KMS-11 (cell line): ENCODE measurements at regions not wholly inside any gene's neighbourhood (a gene's known extent, or its start where the extent isn't known, plus 50 kb on each side); places are given as distances from the start of the nearest gene placed in this dataset.

Experiments used
- H2AFZ ChIP-seq: fragments of 200-600 bp; sonication (generic); 2 replicates; pipeline ENCODE4 v1.6.1; 2016; ENCODE audit warnings: antibody characterized with exemption, mixed run types, low read depth
- H3K27ac ChIP-seq: fragments of 200-600 bp; sonication (generic); 2 replicates; pipeline ENCODE4 v1.6.1; 2016; ENCODE audit warnings: mild to moderate bottlenecking, mixed run types
- H3K27me3 ChIP-seq: fragments of 200-600 bp; sonication (generic); 2 replicates; pipeline ENCODE4 v1.6.1; 2017; ENCODE audit warnings: mild to moderate bottlenecking, low read depth, mixed run types, moderate library complexity; ENCODE audit not compliant: insufficient read depth
- H3K36me3 ChIP-seq: fragments of 200-600 bp; sonication (generic); 2 replicates; pipeline ENCODE4 v1.6.1; 2017; ENCODE audit warnings: mild to moderate bottlenecking, mixed run types; ENCODE audit not compliant: insufficient read depth
- H3K4me1 ChIP-seq: fragments of 200-600 bp; sonication (generic); 2 replicates; pipeline ENCODE4 v1.6.1; 2016; ENCODE audit warnings: mild to moderate bottlenecking, low read depth, mixed run types; ENCODE audit not compliant: poor library complexity, severe bottlenecking
- H3K4me2 ChIP-seq: fragments of 200-600 bp; sonication (generic); 2 replicates; pipeline ENCODE4 v1.7.0; 2016; ENCODE audit warnings: mild to moderate bottlenecking, mixed run types
- H3K4me3 ChIP-seq: fragments of 200-600 bp; sonication (generic); IDR thresholded peaks from 2 replicates; pipeline ENCODE4 v1.6.1; 2017; ENCODE audit warnings: low read depth, low read length, mixed read lengths; ENCODE audit not compliant: insufficient read depth
- H3K79me2 ChIP-seq: fragments of 200-600 bp; sonication (generic); 2 replicates; pipeline ENCODE4 v1.6.1; 2016; ENCODE audit warnings: low read depth, mixed run types; ENCODE audit not compliant: insufficient read depth
- H3K9ac ChIP-seq: fragments of 200-600 bp; sonication (generic); 2 replicates; pipeline ENCODE4 v1.6.1; 2016; ENCODE audit warnings: mild to moderate bottlenecking, mixed run types
- H4K20me1 ChIP-seq: fragments of 200-600 bp; sonication (generic); 2 replicates; pipeline ENCODE4 v1.6.1; 2016; ENCODE audit warnings: mild to moderate bottlenecking, mixed run types; ENCODE audit not compliant: insufficient read depth
- TF ChIP-seq, protein P1 (sequence below): fragments of 200-600 bp; sonication (generic); conservative IDR thresholded peaks from 2 replicates; pipeline ENCODE4 v1.6.1; 2017; ENCODE audit warnings: low read depth, mild to moderate bottlenecking, antibody characterized with exemption, low read length, moderate library complexity, mixed read lengths

DNA sequence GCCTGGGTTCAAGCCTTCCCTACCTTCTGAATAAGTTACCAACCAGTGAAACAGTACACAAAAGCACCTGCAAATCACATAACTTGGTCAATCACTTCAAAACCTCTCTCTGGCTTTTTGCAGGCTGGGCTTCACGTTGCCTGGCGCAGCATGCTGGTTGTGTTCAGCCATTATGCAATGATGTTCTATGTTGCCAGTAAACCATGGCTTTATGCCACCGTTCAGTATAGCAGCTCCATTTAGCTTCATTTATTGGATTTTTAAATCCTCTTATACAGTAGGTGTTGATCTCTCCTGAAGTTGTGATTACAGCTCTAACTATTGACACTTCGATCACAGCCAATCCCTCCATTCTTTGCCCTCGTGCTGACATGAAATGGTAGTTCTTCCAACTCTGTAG lies 233.6 kb upstream of the PTBP2 start:
- no peak overlapping the region for H3K9ac ChIP-seq
- no peaks in the 10 kb centered on the region for H3K4me1 ChIP-seq
- H3K27me3 ChIP-seq: no peaks in the 10 kb centered on the region
- no peaks in the 10 kb centered on the region for H3K79me2 ChIP-seq
- H3K27ac ChIP-seq: no peak overlapping the region
- TF ChIP-seq, protein P1, sequence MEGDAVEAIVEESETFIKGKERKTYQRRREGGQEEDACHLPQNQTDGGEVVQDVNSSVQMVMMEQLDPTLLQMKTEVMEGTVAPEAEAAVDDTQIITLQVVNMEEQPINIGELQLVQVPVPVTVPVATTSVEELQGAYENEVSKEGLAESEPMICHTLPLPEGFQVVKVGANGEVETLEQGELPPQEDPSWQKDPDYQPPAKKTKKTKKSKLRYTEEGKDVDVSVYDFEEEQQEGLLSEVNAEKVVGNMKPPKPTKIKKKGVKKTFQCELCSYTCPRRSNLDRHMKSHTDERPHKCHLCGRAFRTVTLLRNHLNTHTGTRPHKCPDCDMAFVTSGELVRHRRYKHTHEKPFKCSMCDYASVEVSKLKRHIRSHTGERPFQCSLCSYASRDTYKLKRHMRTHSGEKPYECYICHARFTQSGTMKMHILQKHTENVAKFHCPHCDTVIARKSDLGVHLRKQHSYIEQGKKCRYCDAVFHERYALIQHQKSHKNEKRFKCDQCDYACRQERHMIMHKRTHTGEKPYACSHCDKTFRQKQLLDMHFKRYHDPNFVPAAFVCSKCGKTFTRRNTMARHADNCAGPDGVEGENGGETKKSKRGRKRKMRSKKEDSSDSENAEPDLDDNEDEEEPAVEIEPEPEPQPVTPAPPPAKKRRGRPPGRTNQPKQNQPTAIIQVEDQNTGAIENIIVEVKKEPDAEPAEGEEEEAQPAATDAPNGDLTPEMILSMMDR: no peak
- no peaks in the 10 kb centered on the region for H4K20me1 ChIP-seq
- no peak overlapping the region for H2AFZ ChIP-seq
- H3K4me2 ChIP-seq: no peak overlapping the region
- H3K4me3 ChIP-seq: no peak overlapping the region
- H3K36me3 ChIP-seq: no peaks in the 10 kb centered on the region

DNA sequence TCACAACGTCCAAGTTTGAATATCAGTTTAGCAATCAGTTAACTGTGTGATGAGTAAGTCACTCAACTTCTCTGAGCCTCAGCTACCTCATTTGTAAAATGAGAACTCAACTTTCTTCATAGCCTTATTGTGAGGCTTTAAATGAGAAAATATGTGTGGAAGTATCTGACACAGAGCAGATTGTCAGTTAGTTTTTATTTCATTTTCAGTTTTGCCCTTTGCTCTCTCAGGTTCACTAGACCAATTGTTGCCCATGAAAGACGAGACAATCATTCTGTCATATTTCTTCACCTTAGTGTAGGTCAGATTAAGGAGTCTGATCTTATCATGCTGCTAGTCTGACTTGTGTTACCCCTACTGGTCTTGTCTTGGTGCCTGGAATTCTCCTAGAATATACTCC lies 232.8 kb upstream of the PTBP2 start:
- H3K27me3 ChIP-seq: no peaks in the 10 kb centered on the region
- no peaks in the 10 kb centered on the region for H4K20me1 ChIP-seq
- H3K4me1 ChIP-seq: no peaks in the 10 kb centered on the region
- H3K4me2 ChIP-seq: no peak overlapping the region
- H3K36me3 ChIP-seq: no peaks in the 10 kb centered on the region
- H2AFZ ChIP-seq: no peak overlapping the region; the same call in 1 of the 2 replicates
- TF ChIP-seq, protein P1: no peak
- no peaks in the 10 kb centered on the region for H3K79me2 ChIP-seq
- no peak overlapping the region for H3K27ac ChIP-seq
- no peak overlapping the region for H3K9ac ChIP-seq
- no peak overlapping the region for H3K4me3 ChIP-seq

DNA sequence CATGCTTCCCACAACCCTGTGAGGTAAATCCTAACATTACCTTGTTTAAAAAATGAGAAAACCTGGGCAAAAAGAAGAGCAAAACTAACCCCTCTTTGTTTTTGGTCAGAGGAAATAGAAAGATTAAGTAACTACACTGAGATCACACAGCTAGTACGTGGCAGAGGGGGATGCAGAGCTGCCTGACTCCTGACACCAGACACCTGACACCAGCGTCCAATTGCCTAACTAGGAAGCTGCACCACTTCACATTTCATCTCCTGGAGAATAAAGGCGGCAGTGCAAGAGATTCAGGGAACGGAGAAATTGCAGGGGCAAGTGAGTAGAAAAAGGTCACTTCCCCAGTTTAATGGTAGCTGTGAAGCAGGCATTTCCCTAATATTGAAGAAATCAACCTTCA lies 229.3 kb upstream of the PTBP2 start:
- no peak overlapping the region for H3K27ac ChIP-seq
- no peak overlapping the region for H3K9ac ChIP-seq
- no peaks in the 10 kb centered on the region for H3K79me2 ChIP-seq
- H3K4me3 ChIP-seq: no peak overlapping the region
- no peaks in the 10 kb centered on the region for H4K20me1 ChIP-seq
- H3K36me3 ChIP-seq: no peaks in the 10 kb centered on the region
- no peak overlapping the region for H2AFZ ChIP-seq
- H3K4me2 ChIP-seq: no peak overlapping the region
- no peaks in the 10 kb centered on the region for H3K4me1 ChIP-seq
- no peaks in the 10 kb centered on the region for H3K27me3 ChIP-seq
- TF ChIP-seq, protein P1: no peak

DNA sequence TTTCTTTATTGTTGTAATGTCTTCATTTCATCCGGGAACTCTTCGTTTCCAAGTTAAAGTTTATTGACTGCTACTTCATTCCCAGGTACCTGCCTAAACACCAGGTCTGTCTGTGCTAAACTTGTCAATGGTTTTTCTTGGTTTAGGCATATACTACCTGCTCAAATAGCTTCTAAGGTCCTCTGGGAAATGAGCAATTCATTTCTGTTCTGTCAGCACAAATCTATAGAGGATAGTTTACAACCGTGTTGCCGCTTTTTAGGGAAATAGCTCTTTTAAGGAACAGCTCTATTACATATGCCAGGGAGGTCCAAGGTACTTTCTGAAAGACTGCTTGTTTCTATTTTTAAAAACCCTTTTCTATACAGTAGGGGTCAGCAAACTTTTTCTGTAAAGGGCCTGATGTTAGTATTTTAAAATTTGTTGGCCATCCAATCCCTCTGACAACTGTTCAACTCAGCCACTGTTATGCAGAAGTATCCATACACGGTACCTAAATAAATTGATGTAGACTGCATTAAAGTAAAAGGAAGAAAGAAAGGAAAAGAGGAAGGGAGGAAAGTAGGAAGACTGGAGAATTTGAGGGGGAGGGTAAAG lies 222.7 kb upstream of the PTBP2 start:
- H3K36me3 ChIP-seq: no peaks in the 10 kb centered on the region
- no peak overlapping the region for H3K9ac ChIP-seq
- no peak overlapping the region for H3K4me3 ChIP-seq
- H3K4me2 ChIP-seq: no peak overlapping the region
- H3K79me2 ChIP-seq: no peaks in the 10 kb centered on the region
- no peaks in the 10 kb centered on the region for H3K4me1 ChIP-seq
- no peaks in the 10 kb centered on the region for H3K27me3 ChIP-seq
- no peak overlapping the region for H2AFZ ChIP-seq
- no peaks in the 10 kb centered on the region for H4K20me1 ChIP-seq
- H3K27ac ChIP-seq: no peak overlapping the region
- TF ChIP-seq, protein P1: no peak
